ENCODE measurements at regions not wholly inside any gene's neighbourhood (a gene's known extent, or its start where the extent isn't known, plus 50 kb on each side); places are given as distances from the start of the nearest gene placed in this dataset.

GRCh38 chr5:67451640-67452279 lies 255.2 kb upstream of the CD180 start:
- TF ChIP-seq CTCF (IDR thresholded peaks at IDR 0.05; ENCODE audit: insufficient read depth, low read length, poor library complexity, severe bottlenecking): no peak
- no peak for TF ChIP-seq EZH2phosphoT487 (conservative IDR thresholded peaks at IDR 0.05; ENCODE audit: low read length)
